ENCODE measurements at regions not wholly inside any gene's neighbourhood (a gene's known extent, or its start where the extent isn't known, plus 50 kb on each side); places are given as distances from the start of the nearest gene placed in this dataset.

GRCh38 chr1:4047666-4048065 is 147.6 kb upstream of the C1orf174 start:
- no peak for DNase-seq

GRCh38 chr1:4048076-4048475 is 148.0 kb upstream of the C1orf174 start:
- no peak for DNase-seq

GRCh38 chr1:4048921-4049320 is 148.8 kb upstream of the C1orf174 start:
- DNase-seq = no peak

GRCh38 chr1:4050998-4051397 is 150.9 kb upstream of the C1orf174 start:
- DNase-seq = no peak

- DNase-seq = no peak
Measured at GRCh38 chr1:4052657-4053056, 152.6 kb upstream of the C1orf174 start.

GRCh38 chr1:4053160-4053748 is 153.2 kb upstream of the C1orf174 start:
- no peak for DNase-seq

- DNase-seq = no peak
Measured at GRCh38 chr1:4053774-4054173, 153.7 kb upstream of the C1orf174 start.

- no peak for DNase-seq
Measured at GRCh38 chr1:4055294-4055967, 155.4 kb upstream of the C1orf174 start.

- no peak for DNase-seq
Measured at GRCh38 chr1:4056422-4056821, 156.3 kb upstream of the C1orf174 start.

- DNase-seq = no peak
Measured at GRCh38 chr1:4056989-4057388, 156.9 kb upstream of the C1orf174 start.

GRCh38 chr1:4057603-4058002 is 157.5 kb upstream of the C1orf174 start:
- DNase-seq = no peak

GRCh38 chr1:4058122-4058521 is 158.1 kb upstream of the C1orf174 start:
- DNase-seq = no peak

- no peak for DNase-seq
Measured at GRCh38 chr1:4058706-4059105, 158.6 kb upstream of the C1orf174 start.

GRCh38 chr1:4059270-4059669 is 159.2 kb upstream of the C1orf174 start:
- DNase-seq = no peak

GRCh38 chr1:4060850-4061249 is 160.8 kb upstream of the C1orf174 start:
- DNase-seq = no peak

- DNase-seq = no peak
Measured at GRCh38 chr1:4061521-4062031, 161.5 kb upstream of the C1orf174 start.

GRCh38 chr1:4062041-4062440 is 162.0 kb upstream of the C1orf174 start:
- DNase-seq = no peak

- no peak for DNase-seq
Measured at GRCh38 chr1:4062560-4062959, 162.5 kb upstream of the C1orf174 start.

- DNase-seq = no peak
Measured at GRCh38 chr1:4062992-4063391, 162.9 kb upstream of the C1orf174 start.

- DNase-seq = no peak
Measured at GRCh38 chr1:4063516-4063915, 163.4 kb upstream of the C1orf174 start.

- DNase-seq = no peak
Measured at GRCh38 chr1:4064150-4064889, 164.2 kb upstream of the C1orf174 start.

GRCh38 chr1:4066860-4067599 is 167.0 kb upstream of the C1orf174 start:
- no peak for DNase-seq

GRCh38 chr1:4068076-4068475 is 168.0 kb upstream of the C1orf174 start:
- DNase-seq = no peak
